ENCODE measurements at regions not wholly inside any gene's neighbourhood (a gene's known extent, or its start where the extent isn't known, plus 50 kb on each side); places are given as distances from the start of the nearest gene placed in this dataset.

DNA sequence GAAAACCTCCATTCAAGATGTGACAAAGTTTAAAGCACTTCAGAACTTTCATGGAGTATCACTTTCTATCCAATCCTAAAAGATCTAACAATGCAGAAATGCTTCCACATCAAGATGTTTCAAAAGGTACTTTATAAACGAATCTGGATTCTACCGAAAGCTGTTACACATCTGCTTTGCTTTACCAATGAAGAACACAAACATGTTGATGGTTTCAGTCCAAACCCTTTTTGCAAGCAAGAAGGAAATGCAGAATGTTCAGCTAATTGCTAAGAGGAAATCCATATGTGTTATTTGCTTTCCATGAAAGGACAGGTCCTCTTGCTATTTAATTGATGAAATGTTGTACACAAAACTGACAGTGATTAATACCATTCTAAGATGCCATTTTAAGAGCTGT, 419.6 kb downstream of the EFNA5 start:
- ChIA-PET CTCF (interaction anchor here (0.8 kb wide), 1 partner anchor 321 kb away, joined by 3 read pairs; no protein-coding TSS in a partner anchor), POLR2A (no interaction called here)
- H3K9me3 Mint-ChIP-seq: no peaks in the 10 kb centered on the region
- no peaks in the 10 kb centered on the region for H3K36me3 Mint-ChIP-seq
- DNase-seq: no peak
- H3K27ac Mint-ChIP-seq: no peak overlapping the region
- no peaks in the 10 kb centered on the region for H3K27me3 Mint-ChIP-seq
- H3K4me1 Mint-ChIP-seq (ENCODE audit: low read depth): no peaks in the 10 kb centered on the region
- intact Hi-C loops (cut with micrococcal nuclease): no loop called here
- no peak overlapping the region for H3K4me3 Mint-ChIP-seq

DNA sequence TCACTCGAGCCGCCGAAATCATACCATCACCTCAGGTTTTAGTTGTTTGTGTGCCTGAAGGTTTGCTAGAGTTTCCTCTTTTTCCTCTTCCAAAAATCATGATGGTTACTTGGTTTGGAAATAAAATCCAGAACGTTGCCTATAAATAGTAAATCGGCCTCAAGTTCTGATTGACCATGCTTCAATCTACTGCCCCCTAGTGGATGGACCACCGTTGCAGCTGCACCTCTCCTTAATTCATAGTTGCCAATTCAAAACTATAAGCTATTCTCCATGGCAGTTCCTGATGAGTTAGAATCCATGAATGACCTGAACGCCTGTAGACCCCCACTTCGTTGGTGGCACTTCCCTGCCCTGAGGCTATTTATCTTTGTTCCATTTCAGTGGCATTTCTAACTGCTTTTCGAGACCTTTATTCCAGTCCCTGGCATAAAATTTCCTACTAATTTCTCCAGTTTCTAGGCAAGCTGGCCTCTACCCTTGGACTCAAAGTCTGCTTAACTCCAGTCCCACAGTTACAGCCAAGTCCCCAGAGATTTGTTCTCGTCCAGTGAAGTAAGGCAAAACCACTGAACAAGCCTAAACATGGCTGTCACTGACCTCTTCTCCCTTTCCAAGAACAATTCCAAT, 422.6 kb downstream of the EFNA5 start:
- H3K27me3 Mint-ChIP-seq: no peaks in the 10 kb centered on the region
- ChIA-PET POLR2A (no interaction called here), CTCF (interaction anchor here (0.9 to 2.3 kb wide), 7 partner anchors 9 to 324 kb away, joined by 3 to 14 read pairs (median 4); no protein-coding TSS in a partner anchor)
- H3K4me1 Mint-ChIP-seq (ENCODE audit: low read depth): no peaks in the 10 kb centered on the region
- no peak overlapping the region for H3K4me3 Mint-ChIP-seq
- H3K27ac Mint-ChIP-seq: no peak overlapping the region
- intact Hi-C loops (cut with micrococcal nuclease): no loop called here
- H3K36me3 Mint-ChIP-seq: no peaks in the 10 kb centered on the region
- peak; percentile 56 for DNase-seq
- no peaks in the 10 kb centered on the region for H3K9me3 Mint-ChIP-seq

DNA sequence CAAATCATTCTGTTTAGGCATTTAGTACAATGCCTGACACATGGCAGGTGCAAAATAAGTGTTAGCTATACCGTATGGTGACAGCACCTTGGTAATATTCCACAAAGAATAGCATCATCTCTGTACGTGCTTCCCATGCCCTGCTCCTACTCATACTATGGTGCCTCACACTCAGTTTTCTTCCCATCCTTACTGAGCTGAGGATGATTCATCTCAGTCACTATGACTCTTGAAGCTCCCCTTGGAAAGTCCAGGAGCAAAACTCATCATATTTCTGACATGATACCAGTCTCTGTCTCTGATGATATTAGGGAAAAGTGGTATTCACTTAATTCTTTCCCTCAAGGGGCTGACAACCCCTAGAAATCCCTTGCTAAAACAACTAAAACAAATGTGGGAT, 423.3 kb downstream of the EFNA5 start:
- no peaks in the 10 kb centered on the region for H3K9me3 Mint-ChIP-seq
- no peaks in the 10 kb centered on the region for H3K4me1 Mint-ChIP-seq (ENCODE audit: low read depth)
- DNase-seq: no peak
- ChIA-PET POLR2A (no interaction called here), CTCF (interaction anchor here (1.0 to 2.3 kb wide), 5 partner anchors 10 to 324 kb away, joined by 3 to 14 read pairs (median 4); no protein-coding TSS in a partner anchor)
- intact Hi-C loops (cut with micrococcal nuclease): no loop called here
- no peaks in the 10 kb centered on the region for H3K27me3 Mint-ChIP-seq
- H3K27ac Mint-ChIP-seq: no peak overlapping the region
- no peaks in the 10 kb centered on the region for H3K36me3 Mint-ChIP-seq
- H3K4me3 Mint-ChIP-seq: no peak overlapping the region

DNA sequence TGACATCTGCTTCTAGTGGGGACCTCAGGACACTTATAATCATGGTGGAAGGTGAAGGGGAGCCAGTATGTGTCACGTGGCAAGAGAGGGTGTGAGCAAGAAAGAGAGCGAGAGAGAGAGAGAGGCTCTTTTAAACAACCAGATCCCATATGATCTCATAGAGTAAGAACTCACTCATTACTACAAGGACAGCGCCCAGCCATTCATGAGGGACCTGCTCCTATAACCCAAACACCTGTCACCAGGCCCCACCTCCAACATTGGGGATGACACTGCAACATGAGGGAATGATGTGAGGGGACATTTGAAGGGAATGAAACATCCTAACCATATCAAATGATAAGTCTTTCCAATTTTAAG, 427.5 kb downstream of the EFNA5 start:
- H3K36me3 Mint-ChIP-seq: no peaks in the 10 kb centered on the region
- no peak overlapping the region for H3K27ac Mint-ChIP-seq
- POLR2A ChIA-PET: no interaction called here
- H3K27me3 Mint-ChIP-seq: no peaks in the 10 kb centered on the region
- no peaks in the 10 kb centered on the region for H3K9me3 Mint-ChIP-seq
- H3K4me1 Mint-ChIP-seq (ENCODE audit: low read depth): no peaks in the 10 kb centered on the region
- intact Hi-C loops (cut with micrococcal nuclease): no loop called here
- DNase-seq: no peak
- H3K4me3 Mint-ChIP-seq: no peak overlapping the region
- CTCF ChIA-PET: no interaction called here

DNA sequence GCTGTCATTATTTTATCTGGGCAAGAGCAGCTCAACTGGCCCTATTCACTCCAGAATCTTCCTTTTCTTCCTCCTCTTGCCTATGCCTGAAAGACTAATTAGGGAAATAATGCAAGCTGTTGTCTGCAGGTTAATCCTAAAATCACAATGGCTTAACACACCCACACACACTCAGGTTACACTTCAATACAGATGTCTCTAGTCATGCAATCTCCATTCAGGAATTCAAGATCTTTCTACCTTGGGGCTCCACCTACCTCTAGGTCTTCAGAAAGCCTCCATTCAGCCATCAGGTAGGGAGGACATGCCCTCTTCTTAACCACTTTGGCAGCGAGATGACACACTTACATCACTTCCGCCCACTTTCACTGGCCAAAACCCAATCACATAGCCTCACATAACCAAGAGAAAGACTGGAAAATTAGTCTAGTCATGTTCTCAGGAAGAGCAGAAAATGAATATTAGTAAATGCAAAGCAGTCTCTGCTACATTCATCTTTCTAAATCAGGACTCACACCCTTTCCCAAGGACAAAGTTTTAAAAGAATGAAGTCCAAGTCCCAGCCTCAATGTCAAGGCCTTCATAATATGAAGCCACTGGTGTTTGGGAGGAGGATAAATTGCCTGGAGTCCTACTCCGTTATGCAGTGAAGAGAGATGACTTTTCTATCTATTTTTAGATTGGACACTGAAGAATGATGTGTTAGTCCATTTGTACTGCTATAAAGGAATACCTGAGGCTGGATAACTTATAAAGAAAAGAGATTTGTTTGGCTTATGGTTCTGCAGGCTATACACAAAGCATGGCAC, 428.1 kb downstream of the EFNA5 start:
- ChIA-PET POLR2A (no interaction called here), CTCF (interaction anchor here (0.8 kb wide), 1 partner anchor 239 kb away, joined by 4 read pairs; no protein-coding TSS in a partner anchor)
- no peaks in the 10 kb centered on the region for H3K9me3 Mint-ChIP-seq
- no peak overlapping the region for H3K4me3 Mint-ChIP-seq
- intact Hi-C loops (cut with micrococcal nuclease): no loop called here
- H3K27me3 Mint-ChIP-seq: no peaks in the 10 kb centered on the region
- no peak for DNase-seq
- no peak overlapping the region for H3K27ac Mint-ChIP-seq
- H3K36me3 Mint-ChIP-seq: no peaks in the 10 kb centered on the region
- no peaks in the 10 kb centered on the region for H3K4me1 Mint-ChIP-seq (ENCODE audit: low read depth)

DNA sequence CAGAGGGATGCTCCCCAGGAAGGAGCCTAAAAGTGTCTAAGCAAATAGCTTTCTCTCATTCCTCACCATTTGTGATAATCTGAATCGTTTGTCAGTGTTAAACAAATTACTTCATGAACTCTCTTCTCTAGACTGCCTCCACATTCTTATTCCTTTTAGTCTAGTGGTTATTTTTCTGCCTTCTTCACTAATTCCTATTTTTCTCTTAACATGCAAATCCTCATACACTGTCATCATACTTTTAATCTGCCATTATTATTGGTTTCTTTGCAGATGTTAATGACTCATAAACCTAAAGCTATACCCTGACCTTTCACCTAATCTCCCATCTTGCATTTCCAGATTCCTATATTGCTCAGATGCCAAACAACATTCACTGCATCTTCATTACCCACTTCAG, 428.9 kb downstream of the EFNA5 start:
- no peak overlapping the region for H3K27ac Mint-ChIP-seq
- no peak for DNase-seq
- H3K4me3 Mint-ChIP-seq: no peak overlapping the region
- no peaks in the 10 kb centered on the region for H3K4me1 Mint-ChIP-seq (ENCODE audit: low read depth)
- no peaks in the 10 kb centered on the region for H3K27me3 Mint-ChIP-seq
- H3K9me3 Mint-ChIP-seq: no peaks in the 10 kb centered on the region
- ChIA-PET POLR2A (no interaction called here), CTCF (no interaction called here)
- no peaks in the 10 kb centered on the region for H3K36me3 Mint-ChIP-seq
- intact Hi-C loops (cut with micrococcal nuclease): no loop called here

DNA sequence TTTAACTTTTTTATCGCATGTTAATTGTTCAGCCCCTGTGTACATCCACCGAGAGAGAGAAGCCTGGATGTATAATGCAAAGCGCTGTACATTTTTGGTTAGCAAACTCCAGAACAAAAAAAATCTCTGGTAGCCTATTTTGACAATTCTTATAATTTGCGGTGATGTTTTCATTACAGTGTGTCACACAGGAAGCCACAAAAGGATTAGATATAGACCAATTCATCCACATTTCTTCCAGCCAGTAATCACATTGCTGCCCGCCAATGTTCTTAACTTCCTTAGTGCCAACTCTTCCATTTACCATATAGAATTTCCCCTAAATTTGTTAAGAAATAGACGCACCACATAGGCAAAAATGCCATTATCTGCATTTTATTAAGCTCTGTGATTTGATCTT, 435.6 kb downstream of the EFNA5 start:
- Mint-ChIP-seq H3K36me3 (no peaks in the 10 kb centered on the region), H3K4me1 (ENCODE audit: low read depth) (no peaks in the 10 kb centered on the region), H3K9me3 (no peaks in the 10 kb centered on the region), H3K27ac (no peak overlapping the region), H3K27me3 (no peaks in the 10 kb centered on the region), H3K4me3 (no peak overlapping the region)
- DNase-seq: no peak
- ChIA-PET CTCF (interaction anchor here (1.1 kb wide), 1 partner anchor 13 kb away, joined by 4 read pairs; no protein-coding TSS in a partner anchor), POLR2A (interaction anchor here (0.6 kb wide), 1 partner anchor 199 kb away, joined by 9 read pairs; no protein-coding TSS in a partner anchor)
- intact Hi-C loops (cut with micrococcal nuclease): no loop called here

DNA sequence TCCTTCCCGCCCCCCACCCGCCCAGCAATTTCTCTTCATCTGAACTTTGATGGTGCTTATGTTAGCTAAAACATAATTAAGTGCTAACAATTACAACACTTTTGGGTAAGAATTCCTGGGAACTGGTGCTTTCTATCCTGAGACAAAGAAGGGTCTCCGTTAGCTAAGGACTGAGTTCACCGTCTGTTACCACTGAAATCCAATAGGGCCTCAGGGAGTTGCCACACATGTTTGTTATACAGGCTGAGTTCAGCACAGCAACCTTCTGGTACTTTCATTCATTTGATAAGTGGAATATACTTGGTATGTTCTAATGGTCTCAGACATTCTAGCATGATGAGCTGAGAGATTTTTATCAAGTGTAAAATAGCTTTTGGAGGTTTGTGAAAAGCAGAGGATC, 437.9 kb downstream of the EFNA5 start:
- Mint-ChIP-seq H3K9me3 (no peaks in the 10 kb centered on the region), H3K4me3 (no peak overlapping the region), H3K36me3 (no peaks in the 10 kb centered on the region), H3K27me3 (no peaks in the 10 kb centered on the region), H3K27ac (no peak overlapping the region), H3K4me1 (ENCODE audit: low read depth) (no peaks in the 10 kb centered on the region)
- no peak for DNase-seq
- intact Hi-C loops (cut with micrococcal nuclease): no loop called here
- CTCF ChIA-PET: interaction anchor here (1.8 kb wide), 1 partner anchor 16 kb away, joined by 7 read pairs; no protein-coding TSS in a partner anchor
- POLR2A ChIA-PET: no interaction called here

DNA sequence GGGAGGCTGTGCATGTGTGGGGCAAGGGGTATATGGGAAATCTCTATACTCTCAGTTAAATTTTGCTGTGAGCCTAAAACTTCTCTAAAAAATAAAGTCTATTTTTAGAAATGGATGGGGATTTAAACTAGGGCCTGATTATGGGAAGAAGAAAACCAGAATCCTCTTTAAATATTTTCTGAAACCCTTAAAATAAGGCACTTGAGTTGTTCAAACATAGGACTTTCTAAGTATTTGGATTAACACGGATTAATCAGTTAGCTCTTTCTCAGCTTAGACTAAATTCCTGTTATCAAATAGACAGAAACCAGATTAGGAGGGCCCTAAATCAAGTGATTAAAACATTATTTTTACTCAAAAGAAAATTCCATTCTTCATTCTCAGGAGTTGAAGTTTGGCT, 438.4 kb downstream of the EFNA5 start:
- ChIA-PET CTCF (interaction anchor here (1.8 kb wide), 1 partner anchor 17 kb away, joined by 7 read pairs; no protein-coding TSS in a partner anchor), POLR2A (no interaction called here)
- intact Hi-C loops (cut with micrococcal nuclease): no loop called here
- Mint-ChIP-seq H3K9me3 (no peaks in the 10 kb centered on the region), H3K27ac (no peak overlapping the region), H3K36me3 (no peaks in the 10 kb centered on the region), H3K4me1 (ENCODE audit: low read depth) (no peaks in the 10 kb centered on the region), H3K27me3 (no peaks in the 10 kb centered on the region), H3K4me3 (no peak overlapping the region)
- DNase-seq: no peak

DNA sequence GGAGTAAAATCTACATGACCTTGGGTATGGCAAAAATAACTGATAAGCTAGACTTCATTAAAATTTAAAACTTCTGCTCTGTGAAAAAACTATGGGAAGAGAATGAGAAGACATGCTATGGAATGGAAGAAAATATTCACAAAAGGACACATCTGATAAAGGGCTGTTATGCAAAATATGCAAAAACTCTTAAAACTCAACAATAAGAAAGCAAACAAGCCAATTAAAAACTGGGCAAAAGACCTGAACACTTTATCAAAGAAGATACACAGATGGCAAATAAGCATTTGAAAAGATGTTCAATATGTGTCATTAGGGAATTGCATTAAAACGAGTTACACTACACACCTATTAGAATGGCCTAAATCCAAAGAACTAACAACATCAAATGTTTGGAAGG, 439.5 kb downstream of the EFNA5 start:
- no peak overlapping the region for H3K27ac Mint-ChIP-seq
- no peaks in the 10 kb centered on the region for H3K9me3 Mint-ChIP-seq
- no peak overlapping the region for H3K4me3 Mint-ChIP-seq
- H3K4me1 Mint-ChIP-seq (ENCODE audit: low read depth): no peaks in the 10 kb centered on the region
- H3K36me3 Mint-ChIP-seq: no peaks in the 10 kb centered on the region
- no peak for DNase-seq
- intact Hi-C loops (cut with micrococcal nuclease): no loop called here
- POLR2A ChIA-PET: no interaction called here
- CTCF ChIA-PET: interaction anchor here (0.6 kb wide), 1 partner anchor 13 kb away, joined by 3 read pairs; no protein-coding TSS in a partner anchor
- no peaks in the 10 kb centered on the region for H3K27me3 Mint-ChIP-seq

DNA sequence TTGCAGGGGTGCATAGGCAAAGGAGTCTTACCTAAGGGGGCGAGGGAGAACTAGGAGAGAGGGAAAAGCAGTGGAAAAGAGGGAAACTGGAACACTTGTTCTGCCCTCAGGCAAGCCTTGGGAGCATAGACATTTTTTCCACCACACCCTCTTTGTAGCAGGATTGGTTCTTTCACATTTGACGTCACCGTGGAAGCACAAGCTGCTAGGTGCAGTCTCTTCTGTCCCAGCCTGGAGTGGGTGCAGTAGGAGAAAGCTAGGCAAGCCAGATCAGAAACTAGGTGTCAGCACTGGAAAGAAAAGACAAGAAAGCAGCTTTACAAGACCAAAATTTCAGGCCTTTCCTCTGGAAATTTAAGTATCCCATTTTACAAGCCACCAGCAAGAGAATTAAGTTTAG, 440.4 kb downstream of the EFNA5 start:
- Mint-ChIP-seq H3K27ac (no peak overlapping the region), H3K4me3 (no peak overlapping the region), H3K4me1 (ENCODE audit: low read depth) (no peaks in the 10 kb centered on the region), H3K27me3 (no peaks in the 10 kb centered on the region), H3K9me3 (no peaks in the 10 kb centered on the region), H3K36me3 (no peaks in the 10 kb centered on the region)
- POLR2A ChIA-PET: no interaction called here
- CTCF ChIA-PET: interaction anchor here (0.6 kb wide), 1 partner anchor 12 kb away, joined by 3 read pairs; no protein-coding TSS in a partner anchor
- DNase-seq: no peak
- intact Hi-C loops (cut with micrococcal nuclease): no loop called here

DNA sequence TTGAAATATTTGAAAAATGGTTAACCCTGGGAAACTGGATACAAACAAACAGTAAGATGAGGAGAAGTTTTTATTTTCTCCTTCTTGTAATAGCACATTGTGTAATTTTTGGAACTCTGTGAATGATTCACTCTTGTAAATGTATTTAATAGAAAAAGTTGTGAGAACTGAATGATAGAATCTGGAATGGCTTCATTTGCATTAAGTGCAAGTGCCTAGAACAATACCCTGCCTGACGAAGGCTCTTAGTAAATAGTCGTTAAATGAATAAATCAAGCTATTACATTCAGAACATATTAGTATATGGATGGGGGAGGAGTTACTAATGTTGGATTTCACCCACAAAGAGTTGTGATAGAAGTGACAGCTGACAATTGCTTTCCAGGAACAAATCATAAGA, 442.5 kb downstream of the EFNA5 start:
- ChIA-PET POLR2A (no interaction called here), CTCF (interaction anchor here (0.8 to 0.9 kb wide), 2 partner anchors 14 to 19 kb away, joined by 3 read pairs; no protein-coding TSS in a partner anchor)
- Mint-ChIP-seq H3K36me3 (no peaks in the 10 kb centered on the region), H3K4me3 (no peak overlapping the region), H3K27ac (no peak overlapping the region), H3K4me1 (ENCODE audit: low read depth) (no peaks in the 10 kb centered on the region), H3K27me3 (no peaks in the 10 kb centered on the region), H3K9me3 (no peaks in the 10 kb centered on the region)
- no peak for DNase-seq
- intact Hi-C loops (cut with micrococcal nuclease): no loop called here

All from activated CD4-positive, alpha-beta memory T cell treated with anti-CD3 and anti-CD28 coated beads for 36 hours (primary cell).